ENCODE measurements at regions not wholly inside any gene's neighbourhood (a gene's known extent, or its start where the extent isn't known, plus 50 kb on each side); places are given as distances from the start of the nearest gene placed in this dataset.
"Not testable (repeated sequence)": the region's sequence is repeated elsewhere in the genome, so short reads cannot be mapped to it uniquely, and the experiment has no call there.

- DNase-seq (ENCODE audit: missing footprints): no peak
- no peak for ATAC-seq
- intact Hi-C loops (cut with DNase I): no loop called here
Measured at GRCh38 chr3:105235785-105236184, 130.9 kb upstream of the ALCAM start.

DNA sequence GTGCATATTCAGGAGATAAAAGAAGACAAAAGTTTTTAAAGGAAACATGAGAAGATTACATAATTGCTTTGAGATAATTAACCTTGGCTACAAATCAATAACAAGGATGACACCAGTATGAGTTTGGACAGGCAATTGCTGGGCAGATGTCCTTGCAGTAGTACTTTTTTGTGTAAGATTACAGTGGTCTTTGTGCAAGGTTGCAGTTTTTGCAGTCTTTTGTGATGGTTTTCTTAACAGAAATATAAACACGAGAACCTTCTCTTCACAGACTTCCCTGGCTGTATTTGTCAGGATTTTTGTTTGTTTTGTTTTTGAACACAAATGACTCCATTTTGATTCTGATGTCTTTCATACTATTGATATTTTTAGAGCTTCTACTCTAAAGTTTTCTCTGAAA, 128.3 kb upstream of the ALCAM start:
- DNase-seq (ENCODE audit: missing footprints): no peak
- no peak for ATAC-seq
- intact Hi-C loops (cut with DNase I): no loop called here

DNA sequence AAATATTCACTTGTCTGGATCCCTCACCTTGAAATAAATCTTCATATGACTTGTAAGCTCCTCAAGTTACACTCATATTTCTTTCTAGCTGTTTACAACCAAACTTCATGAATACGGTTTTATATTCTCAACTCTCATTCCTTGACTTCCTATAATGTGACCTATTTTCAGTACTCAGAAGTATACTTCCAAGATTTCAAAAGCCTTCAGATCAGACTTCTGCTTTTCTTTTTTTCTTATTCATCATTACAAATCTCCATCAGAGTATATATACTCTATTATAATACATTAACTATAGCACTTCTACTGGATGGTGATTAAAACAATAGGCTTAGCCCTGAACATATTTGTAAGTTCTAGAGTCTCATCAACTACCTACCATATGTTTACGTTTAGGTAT, 123.6 kb upstream of the ALCAM start:
- ATAC-seq (no peak), DNase-seq (ENCODE audit: missing footprints) (no peak)
- intact Hi-C loops (cut with DNase I): no loop called here

DNA sequence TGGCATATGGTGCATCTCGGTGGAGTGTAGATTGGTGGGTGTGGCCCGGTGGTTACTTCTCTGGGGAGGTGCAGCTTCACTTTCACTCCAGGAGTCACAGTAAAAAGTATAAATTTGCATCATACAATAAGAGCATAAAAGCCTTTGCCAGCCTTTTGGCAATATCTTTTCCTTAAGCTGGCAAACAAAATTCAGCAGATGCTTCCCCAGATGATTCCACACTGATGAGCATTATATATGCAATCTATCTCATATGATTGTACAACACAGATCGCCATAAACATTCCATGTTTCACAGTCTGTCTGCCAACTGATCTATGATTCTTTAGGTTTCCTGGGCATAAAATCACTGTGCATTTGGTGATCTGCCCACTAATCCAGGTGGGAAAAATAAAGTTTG, 120.2 kb upstream of the ALCAM start:
- ATAC-seq (no peak), DNase-seq (ENCODE audit: missing footprints) (no peak)
- intact Hi-C loops (cut with DNase I): no loop called here

DNA sequence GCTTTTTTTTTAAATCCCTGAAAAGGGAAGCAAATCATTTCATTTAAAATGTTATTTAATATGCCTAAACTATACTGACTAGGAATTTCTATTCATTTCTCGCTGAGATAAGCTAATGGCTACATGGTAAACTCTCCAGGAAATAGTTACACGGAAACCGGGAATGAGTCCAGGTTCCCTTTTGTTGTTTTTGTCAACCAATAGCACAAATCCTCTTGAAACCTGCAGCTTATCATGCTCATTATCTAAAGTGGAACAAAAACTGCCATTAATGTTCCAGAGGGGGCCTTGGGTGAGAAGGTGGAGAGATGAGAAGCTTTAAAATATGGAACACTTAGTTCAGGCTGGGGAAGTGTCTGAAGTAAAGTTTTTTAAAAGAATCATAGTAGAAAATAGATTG, 113.5 kb upstream of the ALCAM start:
- no peak for DNase-seq (ENCODE audit: missing footprints)
- intact Hi-C loops (cut with DNase I): no loop called here
- ATAC-seq: no peak

- intact Hi-C loops (cut with DNase I): no loop called here
- ATAC-seq: no peak
- no peak for DNase-seq (ENCODE audit: missing footprints)
Measured at GRCh38 chr3:105254154-105254553, 112.6 kb upstream of the ALCAM start.

DNA sequence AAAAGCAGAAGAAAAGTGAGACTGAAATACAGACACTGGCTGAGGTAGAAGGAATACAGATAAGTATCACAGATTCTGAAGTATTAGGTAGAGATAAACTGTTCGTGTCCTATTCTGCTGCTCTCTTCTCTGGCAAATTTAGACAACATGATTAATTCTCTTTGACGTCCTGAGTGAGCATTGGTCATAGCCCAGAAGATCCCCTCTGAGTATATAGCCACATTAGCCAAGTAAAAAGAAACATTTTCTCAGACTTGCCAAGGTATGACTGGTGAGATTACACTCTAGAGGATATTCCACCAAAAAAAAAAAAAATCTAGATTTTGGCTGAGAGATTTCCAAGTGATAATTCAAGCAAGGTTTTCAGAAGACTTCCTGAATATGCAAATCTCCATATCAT, 111.4 kb upstream of the ALCAM start:
- ATAC-seq (no peak), DNase-seq (ENCODE audit: missing footprints) (no peak)
- intact Hi-C loops (cut with DNase I): no loop called here

DNA sequence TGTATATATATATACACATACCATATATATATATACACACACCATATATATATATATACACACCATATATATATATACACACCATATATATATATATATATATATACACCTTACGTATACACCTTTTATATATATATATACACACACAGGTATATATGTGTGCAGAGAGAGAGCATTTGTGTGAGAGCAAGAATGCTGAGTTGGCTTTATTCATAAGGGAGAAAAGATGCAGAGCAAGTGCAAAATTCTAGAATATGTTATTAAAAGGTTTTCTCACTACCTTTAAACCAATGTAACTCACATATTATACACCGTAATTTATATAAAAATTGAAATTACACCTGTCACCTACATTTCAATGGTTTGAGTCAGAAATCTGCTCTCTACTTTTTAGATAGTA, 107.2 kb upstream of the ALCAM start:
- ATAC-seq (no peak), DNase-seq (ENCODE audit: missing footprints) (no peak)
- intact Hi-C loops (cut with DNase I): no loop called here

- no peak for ATAC-seq
- DNase-seq (ENCODE audit: missing footprints): no peak
- intact Hi-C loops (cut with DNase I): no loop called here
Measured at GRCh38 chr3:105260385-105260784, 106.3 kb upstream of the ALCAM start.

DNA sequence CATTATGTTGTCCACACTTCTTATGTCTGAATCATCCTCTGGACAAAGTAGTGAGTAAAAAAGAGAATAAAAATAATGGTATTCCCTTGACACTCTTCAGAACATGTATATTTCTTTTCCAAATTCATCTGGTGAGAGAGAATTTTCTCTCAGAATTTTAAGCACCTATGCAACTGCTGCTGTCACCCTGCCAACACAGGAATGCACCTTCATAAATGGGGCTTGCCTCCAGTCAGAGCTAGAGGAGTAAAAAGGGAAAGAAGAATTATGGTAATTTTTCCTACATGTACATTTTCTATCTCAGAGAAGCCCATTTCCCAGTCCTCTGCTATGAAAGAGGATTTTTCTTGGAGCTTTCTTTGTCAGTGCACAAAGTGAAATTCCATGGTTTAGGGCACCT, 92.2 kb upstream of the ALCAM start:
- intact Hi-C loops (cut with DNase I): no loop called here
- DNase-seq (ENCODE audit: missing footprints) (no peak), ATAC-seq (no peak)

GRCh38 chr3:105274958-105275357, 91.8 kb upstream of the ALCAM start:
- ATAC-seq: no peak
- intact Hi-C loops (cut with DNase I): no loop called here

DNA sequence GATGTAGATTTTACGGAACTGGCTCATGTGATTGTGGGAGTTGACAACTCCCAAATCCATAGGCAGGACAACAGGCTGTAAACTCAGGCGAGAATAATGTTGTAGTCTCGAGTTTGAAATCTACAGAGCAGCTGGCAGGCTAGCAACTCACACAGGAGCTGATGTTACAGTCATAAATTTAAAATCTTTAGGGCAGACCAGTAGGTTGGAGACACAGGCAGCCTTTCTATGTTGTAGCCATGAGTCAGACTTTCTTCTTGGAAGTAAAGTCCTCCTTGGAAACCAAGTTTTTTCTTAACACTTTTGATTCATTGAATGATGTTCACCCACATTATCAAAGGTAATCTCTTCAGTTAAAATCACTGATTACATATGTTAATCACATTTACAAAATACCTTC, 89.1 kb upstream of the ALCAM start:
- intact Hi-C loops (cut with DNase I): no loop called here
- no peak for ATAC-seq
- DNase-seq (ENCODE audit: missing footprints): no peak

More at GRCh38 chr3:105274958-105275357, 91.8 kb upstream of the ALCAM start:
- no peak for DNase-seq (ENCODE audit: missing footprints)

DNA sequence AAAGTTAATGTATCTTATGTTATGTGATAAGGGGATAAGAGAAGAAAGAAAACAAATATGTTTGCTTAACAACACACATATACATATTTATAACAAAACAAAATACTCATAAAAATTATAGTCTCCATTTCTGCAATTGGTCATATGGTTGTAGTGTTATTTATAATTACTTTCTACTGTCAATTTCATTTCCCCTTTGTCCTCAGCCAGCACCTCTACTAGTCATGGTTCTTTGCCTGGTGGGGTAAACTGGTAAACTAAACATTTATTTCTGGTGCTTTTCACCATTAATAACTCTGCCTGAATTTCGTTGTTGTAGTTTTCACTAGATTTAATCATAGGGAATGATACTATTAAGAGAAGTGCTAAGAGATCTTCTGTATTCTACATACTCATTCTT, 88.0 kb upstream of the ALCAM start:
- intact Hi-C loops (cut with DNase I): no loop called here
- ATAC-seq (no peak), DNase-seq (ENCODE audit: missing footprints) (no peak)

GRCh38 chr3:105281989-105282388, 84.7 kb upstream of the ALCAM start:
- DNase-seq (ENCODE audit: missing footprints) (no peak), ATAC-seq (no peak)
- intact Hi-C loops (cut with DNase I): no loop called here

DNA sequence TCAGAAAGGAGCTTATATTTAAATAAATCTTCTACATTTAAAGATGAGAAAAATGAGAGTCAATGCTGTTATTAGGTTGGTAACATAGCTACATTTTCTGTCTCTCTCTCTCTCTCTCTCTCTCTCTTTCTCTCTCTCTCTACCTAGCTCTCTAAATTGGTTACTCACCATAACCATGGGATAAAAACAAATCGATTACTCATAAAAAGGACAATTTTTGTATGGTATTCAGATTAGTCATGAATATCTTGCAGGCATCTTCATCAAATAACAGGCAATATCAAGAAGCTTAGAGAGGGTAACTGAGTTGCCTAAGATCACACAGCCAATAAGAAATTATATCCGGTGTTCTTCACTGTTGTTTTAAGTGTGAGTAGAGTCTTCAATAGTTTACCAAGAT, 81.8 kb upstream of the ALCAM start:
- DNase-seq (ENCODE audit: missing footprints) (no peak), ATAC-seq (no peak)
- intact Hi-C loops (cut with DNase I): no loop called here

- no peak for DNase-seq (ENCODE audit: missing footprints)
- no peak for ATAC-seq
- intact Hi-C loops (cut with DNase I): no loop called here
Measured at GRCh38 chr3:105285653-105286241, 81.0 kb upstream of the ALCAM start.

GRCh38 chr3:105293441-105293840, 73.3 kb upstream of the ALCAM start:
- intact Hi-C loops (cut with DNase I): no loop called here
- no peak for DNase-seq (ENCODE audit: missing footprints)

DNA sequence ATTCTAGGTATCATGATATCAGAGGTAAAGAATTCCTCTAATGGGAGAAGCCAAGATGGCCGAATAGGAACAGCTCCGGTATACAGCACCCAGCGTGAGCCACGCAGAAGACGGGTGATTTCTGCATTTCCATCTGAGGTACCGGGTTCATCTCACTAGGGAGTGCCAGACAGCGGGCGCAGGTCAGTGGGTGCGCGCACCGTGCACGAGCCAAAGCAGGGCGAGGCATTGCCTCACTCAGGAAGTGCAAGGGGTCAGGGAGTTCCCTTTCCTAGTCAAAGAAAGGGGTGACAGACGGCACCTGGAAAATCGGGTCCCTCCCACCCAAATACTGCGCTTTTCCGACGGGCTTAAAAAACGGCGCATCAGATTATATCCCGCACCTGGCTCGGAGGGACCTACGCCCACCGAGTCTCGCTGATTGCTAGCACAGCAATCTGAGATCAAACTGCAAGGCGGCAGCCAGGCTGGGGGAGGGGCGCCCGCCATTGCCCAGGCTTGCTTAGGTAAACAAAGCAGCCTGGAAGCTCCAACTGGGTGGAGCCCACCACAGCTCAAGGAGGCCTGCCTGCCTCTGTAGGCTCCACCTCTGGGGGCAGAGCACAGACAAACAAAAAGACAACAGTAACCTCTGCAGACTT, 70.4 kb upstream of the ALCAM start:
- intact Hi-C loops (cut with DNase I); DNase-seq (ENCODE audit: missing footprints); ATAC-seq: not testable (repeated sequence)

More at GRCh38 chr3:105293441-105293840, 73.3 kb upstream of the ALCAM start:
- ATAC-seq: no peak

GRCh38 chr3:105304487-105304886, 62.2 kb upstream of the ALCAM start:
- intact Hi-C loops (cut with DNase I): no loop called here
- ATAC-seq (no peak), DNase-seq (ENCODE audit: missing footprints) (no peak)

GRCh38 chr3:105315144-105315543, 51.6 kb upstream of the ALCAM start:
- intact Hi-C loops (cut with DNase I): no loop called here
- ATAC-seq (no peak), DNase-seq (ENCODE audit: missing footprints) (no peak)

DNA sequence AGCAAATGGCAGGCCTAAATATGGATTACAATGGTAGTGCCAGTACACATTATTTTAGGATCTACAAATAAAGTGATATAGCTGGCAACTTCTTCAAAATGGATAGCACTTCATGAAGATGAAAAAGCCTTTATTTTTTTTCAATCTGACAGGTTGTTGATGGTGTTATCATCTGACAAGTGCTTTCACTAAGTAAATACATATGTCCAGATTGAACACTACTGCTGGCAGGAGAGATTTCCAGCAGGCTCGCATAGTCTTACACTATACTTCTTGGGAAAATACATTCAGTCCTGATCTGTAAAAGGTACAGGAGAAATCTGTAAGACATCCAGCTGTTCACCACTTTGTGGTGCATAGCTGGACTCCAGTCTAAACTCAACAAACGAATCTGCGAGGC, 50.9 kb upstream of the ALCAM start:
- ATAC-seq (no peak), DNase-seq (ENCODE audit: missing footprints) (no peak)
- intact Hi-C loops (cut with DNase I): no loop called here
